Frontal cortex (tissue), 3 donors: ENCODE measurements at regions not wholly inside any gene's neighbourhood (a gene's known extent, or its start where the extent isn't known, plus 50 kb on each side); places are given as distances from the start of the nearest gene placed in this dataset.

Source experiments
- DNase-seq, 2 donors: peaks; one replicate each; pipeline ENCODE4 v3.0.0; 2012; ENCODE audit warnings: low spot score in 2 of 2
- FAIRE-seq: peaks from 2 replicates; lab custom pipeline; 2012; peaks lifted over from hg19 to GRCh38; lab: Jason Lieb, UNC
- donor health status: control.
- donor health status: control.
- donor health status: control.

- FAIRE-seq (no peak), DNase-seq (no peak)
These were observed 1494.6 kb downstream of the TBC1D22A start for GRCh38 chr22:48256776-48257684.

GRCh38 chr22:48256041-48256739 is 1493.7 kb downstream of the TBC1D22A start:
- FAIRE-seq, result no peak
- no peak for DNase-seq

- FAIRE-seq (no peak), DNase-seq (no peak)
These were observed 1491.9 kb downstream of the TBC1D22A start for GRCh38 chr22:48254311-48254873.

GRCh38 chr22:48253573-48253972 is 1491.1 kb downstream of the TBC1D22A start:
- no peak for DNase-seq
- no peak for FAIRE-seq

- no peak for DNase-seq
These were observed 1490.7 kb downstream of the TBC1D22A start for GRCh38 chr22:48253136-48253535.

GRCh38 chr22:48251629-48252028 is 1489.2 kb downstream of the TBC1D22A start:
- FAIRE-seq (no peak), DNase-seq (no peak)

More at GRCh38 chr22:48253136-48253535, 1490.7 kb downstream of the TBC1D22A start:
- no peak for FAIRE-seq

GRCh38 chr22:48250937-48251530 is 1488.6 kb downstream of the TBC1D22A start:
- no peak for DNase-seq
- FAIRE-seq, result no peak

GRCh38 chr22:48250286-48250895 is 1487.9 kb downstream of the TBC1D22A start:
- FAIRE-seq, result no peak
- no peak for DNase-seq

GRCh38 chr22:48249713-48250268 is 1487.3 kb downstream of the TBC1D22A start:
- FAIRE-seq (no peak), DNase-seq (no peak)

GRCh38 chr22:48248901-48249455 is 1486.5 kb downstream of the TBC1D22A start:
- no peak for FAIRE-seq
- DNase-seq, result no peak

- DNase-seq (no peak), FAIRE-seq (no peak)
These were observed 1485.4 kb downstream of the TBC1D22A start for GRCh38 chr22:48247829-48248228.

GRCh38 chr22:48245196-48245485 is 1482.7 kb downstream of the TBC1D22A start:
- FAIRE-seq (no peak), DNase-seq (no peak)

- DNase-seq, result no peak
- FAIRE-seq, result no peak
These were observed 1482.1 kb downstream of the TBC1D22A start for GRCh38 chr22:48244388-48245195.

- no peak for DNase-seq
- no peak for FAIRE-seq
These were observed 1480.0 kb downstream of the TBC1D22A start for GRCh38 chr22:48242461-48242864.

- FAIRE-seq (no peak), DNase-seq (no peak)
These were observed 1479.2 kb downstream of the TBC1D22A start for GRCh38 chr22:48241658-48242057.

GRCh38 chr22:48240935-48241230 is 1478.4 kb downstream of the TBC1D22A start:
- FAIRE-seq, result no peak
- DNase-seq, result no peak

GRCh38 chr22:48240148-48240934 is 1477.9 kb downstream of the TBC1D22A start:
- DNase-seq, result no peak

GRCh38 chr22:48239461-48240147 is 1477.2 kb downstream of the TBC1D22A start:
- FAIRE-seq, result no peak

More at GRCh38 chr22:48240148-48240934, 1477.9 kb downstream of the TBC1D22A start:
- no peak for FAIRE-seq

More at GRCh38 chr22:48239461-48240147, 1477.2 kb downstream of the TBC1D22A start:
- no peak for DNase-seq
